Skeletal muscle cell (primary cell): ENCODE measurements at regions not wholly inside any gene's neighbourhood (a gene's known extent, or its start where the extent isn't known, plus 50 kb on each side); places are given as distances from the start of the nearest gene placed in this dataset.
"Not testable (repeated sequence)": the region's sequence is repeated elsewhere in the genome, so short reads cannot be mapped to it uniquely, and the experiment has no call there.

Source experiments
- DNase-seq: peaks from one replicate; pipeline ENCODE4 v3.0.0-alpha.2; 2010; ENCODE audit warnings: low read depth
- H3K4me3 ChIP-seq: 2 replicates; pipeline ENCODE4 v1.5.1; 2011; ENCODE audit warnings: low read depth, mild to moderate bottlenecking, control low read depth, low read length, moderate library complexity

GRCh38 chr11:90639461-90639993 is 416.7 kb upstream of the CHORDC1 start:
- no peak overlapping the region for H3K4me3 ChIP-seq
- no peak for DNase-seq

GRCh38 chr11:90635886-90636285 is 413.0 kb upstream of the CHORDC1 start:
- H3K4me3 ChIP-seq = no peak overlapping the region
- no peak for DNase-seq

GRCh38 chr11:90635151-90635550 is 412.3 kb upstream of the CHORDC1 start:
- no peak overlapping the region for H3K4me3 ChIP-seq
- no peak for DNase-seq

GRCh38 chr11:90630176-90630575 is 407.3 kb upstream of the CHORDC1 start:
- H3K4me3 ChIP-seq = no peak overlapping the region
- no peak for DNase-seq

- no peak overlapping the region for H3K4me3 ChIP-seq
- no peak for DNase-seq
Measured at GRCh38 chr11:90629229-90629806, 406.5 kb upstream of the CHORDC1 start.

- DNase-seq = no peak
- no peak overlapping the region for H3K4me3 ChIP-seq
Measured at GRCh38 chr11:90614318-90614717, 391.5 kb upstream of the CHORDC1 start.

GRCh38 chr11:90613037-90613436 is 390.2 kb upstream of the CHORDC1 start:
- DNase-seq, H3K4me3 ChIP-seq: not testable (repeated sequence)

- DNase-seq = no peak
- no peak overlapping the region for H3K4me3 ChIP-seq
Measured at GRCh38 chr11:90606721-90607120, 383.9 kb upstream of the CHORDC1 start.

GRCh38 chr11:90601261-90601660 is 378.4 kb upstream of the CHORDC1 start:
- no peak overlapping the region for H3K4me3 ChIP-seq
- DNase-seq = no peak

- no peak for DNase-seq
- no peak overlapping the region for H3K4me3 ChIP-seq
Measured at GRCh38 chr11:90594658-90595057, 371.8 kb upstream of the CHORDC1 start.

- DNase-seq = no peak
- no peak overlapping the region for H3K4me3 ChIP-seq
Measured at GRCh38 chr11:90593099-90593498, 370.2 kb upstream of the CHORDC1 start.

- DNase-seq = no peak
- H3K4me3 ChIP-seq = no peak overlapping the region
Measured at GRCh38 chr11:90590286-90590685, 367.4 kb upstream of the CHORDC1 start.

- DNase-seq = no peak
- no peak overlapping the region for H3K4me3 ChIP-seq
Measured at GRCh38 chr11:90589735-90590134, 366.9 kb upstream of the CHORDC1 start.

GRCh38 chr11:90587896-90588295 is 365.0 kb upstream of the CHORDC1 start:
- no peak for DNase-seq

GRCh38 chr11:90585491-90585890 is 362.6 kb upstream of the CHORDC1 start:
- H3K4me3 ChIP-seq = no peak overlapping the region
- no peak for DNase-seq

More at GRCh38 chr11:90587896-90588295, 365.0 kb upstream of the CHORDC1 start:
- H3K4me3 ChIP-seq = no peak overlapping the region

GRCh38 chr11:90582999-90583398 is 360.1 kb upstream of the CHORDC1 start:
- DNase-seq, H3K4me3 ChIP-seq: not testable (repeated sequence)

GRCh38 chr11:90564531-90564930 is 341.7 kb upstream of the CHORDC1 start:
- no peak for DNase-seq

GRCh38 chr11:90558328-90558865 is 335.5 kb upstream of the CHORDC1 start:
- no peak overlapping the region for H3K4me3 ChIP-seq
- no peak for DNase-seq

More at GRCh38 chr11:90564531-90564930, 341.7 kb upstream of the CHORDC1 start:
- no peak overlapping the region for H3K4me3 ChIP-seq

GRCh38 chr11:90556606-90557005 is 333.8 kb upstream of the CHORDC1 start:
- no peak for DNase-seq
- no peak overlapping the region for H3K4me3 ChIP-seq

- DNase-seq = no peak
- no peak overlapping the region for H3K4me3 ChIP-seq
Measured at GRCh38 chr11:90556026-90556425, 333.2 kb upstream of the CHORDC1 start.

- DNase-seq = no peak
- no peak overlapping the region for H3K4me3 ChIP-seq
Measured at GRCh38 chr11:90555477-90555876, 332.6 kb upstream of the CHORDC1 start.
